ENCODE measurements at regions not wholly inside any gene's neighbourhood (a gene's known extent, or its start where the extent isn't known, plus 50 kb on each side); places are given as distances from the start of the nearest gene placed in this dataset.

DNA sequence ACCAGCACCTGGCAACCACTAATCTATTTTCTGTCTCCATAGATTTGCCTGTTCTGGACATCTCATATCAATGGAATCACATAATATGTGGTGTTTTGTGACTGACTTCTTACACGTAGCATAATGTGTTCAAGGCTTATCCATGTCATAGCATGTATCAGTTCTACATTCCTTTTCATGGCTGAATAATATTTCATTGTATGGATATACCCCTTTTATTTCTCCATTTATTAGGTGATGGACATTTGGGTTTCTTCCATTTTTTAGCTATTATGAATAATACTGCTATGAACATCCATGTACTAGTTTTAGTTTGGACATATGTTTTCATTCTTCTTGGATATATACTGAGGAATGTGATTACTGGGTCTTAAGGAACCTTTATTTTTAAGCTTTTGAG, 78.0 kb upstream of the OLIG2 start:
- H3K9me3 ChIP-seq (ENCODE audit: control insufficient read depth, insufficient read depth, low read depth, low read length): no peaks in the 10 kb centered on the region
- TF ChIP-seq, protein P1, sequence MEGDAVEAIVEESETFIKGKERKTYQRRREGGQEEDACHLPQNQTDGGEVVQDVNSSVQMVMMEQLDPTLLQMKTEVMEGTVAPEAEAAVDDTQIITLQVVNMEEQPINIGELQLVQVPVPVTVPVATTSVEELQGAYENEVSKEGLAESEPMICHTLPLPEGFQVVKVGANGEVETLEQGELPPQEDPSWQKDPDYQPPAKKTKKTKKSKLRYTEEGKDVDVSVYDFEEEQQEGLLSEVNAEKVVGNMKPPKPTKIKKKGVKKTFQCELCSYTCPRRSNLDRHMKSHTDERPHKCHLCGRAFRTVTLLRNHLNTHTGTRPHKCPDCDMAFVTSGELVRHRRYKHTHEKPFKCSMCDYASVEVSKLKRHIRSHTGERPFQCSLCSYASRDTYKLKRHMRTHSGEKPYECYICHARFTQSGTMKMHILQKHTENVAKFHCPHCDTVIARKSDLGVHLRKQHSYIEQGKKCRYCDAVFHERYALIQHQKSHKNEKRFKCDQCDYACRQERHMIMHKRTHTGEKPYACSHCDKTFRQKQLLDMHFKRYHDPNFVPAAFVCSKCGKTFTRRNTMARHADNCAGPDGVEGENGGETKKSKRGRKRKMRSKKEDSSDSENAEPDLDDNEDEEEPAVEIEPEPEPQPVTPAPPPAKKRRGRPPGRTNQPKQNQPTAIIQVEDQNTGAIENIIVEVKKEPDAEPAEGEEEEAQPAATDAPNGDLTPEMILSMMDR (IDR thresholded peaks at IDR 0.05): no peak
- TF ChIP-seq TCF7L2 (IDR thresholded peaks at IDR 0.05; ENCODE audit: low read depth, low read length) (no peak), SIN3A (IDR thresholded peaks at IDR 0.05; ENCODE audit: borderline replicate concordance, insufficient read depth, low read depth, low read length) (no peak), POLR2AphosphoS5 (IDR thresholded peaks at IDR 0.05; ENCODE audit: low read depth, low read length) (no peak)
- TF ChIP-seq, protein P2, sequence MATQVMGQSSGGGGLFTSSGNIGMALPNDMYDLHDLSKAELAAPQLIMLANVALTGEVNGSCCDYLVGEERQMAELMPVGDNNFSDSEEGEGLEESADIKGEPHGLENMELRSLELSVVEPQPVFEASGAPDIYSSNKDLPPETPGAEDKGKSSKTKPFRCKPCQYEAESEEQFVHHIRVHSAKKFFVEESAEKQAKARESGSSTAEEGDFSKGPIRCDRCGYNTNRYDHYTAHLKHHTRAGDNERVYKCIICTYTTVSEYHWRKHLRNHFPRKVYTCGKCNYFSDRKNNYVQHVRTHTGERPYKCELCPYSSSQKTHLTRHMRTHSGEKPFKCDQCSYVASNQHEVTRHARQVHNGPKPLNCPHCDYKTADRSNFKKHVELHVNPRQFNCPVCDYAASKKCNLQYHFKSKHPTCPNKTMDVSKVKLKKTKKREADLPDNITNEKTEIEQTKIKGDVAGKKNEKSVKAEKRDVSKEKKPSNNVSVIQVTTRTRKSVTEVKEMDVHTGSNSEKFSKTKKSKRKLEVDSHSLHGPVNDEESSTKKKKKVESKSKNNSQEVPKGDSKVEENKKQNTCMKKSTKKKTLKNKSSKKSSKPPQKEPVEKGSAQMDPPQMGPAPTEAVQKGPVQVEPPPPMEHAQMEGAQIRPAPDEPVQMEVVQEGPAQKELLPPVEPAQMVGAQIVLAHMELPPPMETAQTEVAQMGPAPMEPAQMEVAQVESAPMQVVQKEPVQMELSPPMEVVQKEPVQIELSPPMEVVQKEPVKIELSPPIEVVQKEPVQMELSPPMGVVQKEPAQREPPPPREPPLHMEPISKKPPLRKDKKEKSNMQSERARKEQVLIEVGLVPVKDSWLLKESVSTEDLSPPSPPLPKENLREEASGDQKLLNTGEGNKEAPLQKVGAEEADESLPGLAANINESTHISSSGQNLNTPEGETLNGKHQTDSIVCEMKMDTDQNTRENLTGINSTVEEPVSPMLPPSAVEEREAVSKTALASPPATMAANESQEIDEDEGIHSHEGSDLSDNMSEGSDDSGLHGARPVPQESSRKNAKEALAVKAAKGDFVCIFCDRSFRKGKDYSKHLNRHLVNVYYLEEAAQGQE (IDR thresholded peaks at IDR 0.05; ENCODE audit: insufficient read depth in 1 of 2, low read depth in 2 of 2, low read length in 1 of 2): no peak
- in situ Hi-C loops (cut with HindIII; ENCODE audit: low pct_unique_long_range_greater_than_20kb, low sequenced_read_pairs): no loop called here
- no peaks in the 10 kb centered on the region for H3K4me1 ChIP-seq (ENCODE audit: control insufficient read depth, insufficient read depth, low read length)
- H3K27ac ChIP-seq (ENCODE audit: low read length): no peak overlapping the region
- H3K27me3 ChIP-seq (ENCODE audit: control insufficient read depth, insufficient read depth, low read length): peaks cover 7% of the 10 kb centered on the region
- ATAC-seq (no peak), DNase-seq (ENCODE audit: low read depth, low spot score) (no peak)
- no TSS peak for BruUV-seq (replicated peaks)
- ChIA-PET POLR2A (no interaction called here), CTCF (no interaction called here)
- no peaks in the 10 kb centered on the region for H3K36me3 ChIP-seq (ENCODE audit: control insufficient read depth, insufficient read depth, low read length)
- no peak overlapping the region for H3K4me3 ChIP-seq (ENCODE audit: low read depth in 2 of 2, low read length in 2 of 2)
- intact Hi-C loops (cut with micrococcal nuclease; ENCODE audit: unreplicated experiment): loop anchor here (10.0 kb wide), 1 partner anchor 177 kb away; no protein-coding TSS in a partner anchor

DNA sequence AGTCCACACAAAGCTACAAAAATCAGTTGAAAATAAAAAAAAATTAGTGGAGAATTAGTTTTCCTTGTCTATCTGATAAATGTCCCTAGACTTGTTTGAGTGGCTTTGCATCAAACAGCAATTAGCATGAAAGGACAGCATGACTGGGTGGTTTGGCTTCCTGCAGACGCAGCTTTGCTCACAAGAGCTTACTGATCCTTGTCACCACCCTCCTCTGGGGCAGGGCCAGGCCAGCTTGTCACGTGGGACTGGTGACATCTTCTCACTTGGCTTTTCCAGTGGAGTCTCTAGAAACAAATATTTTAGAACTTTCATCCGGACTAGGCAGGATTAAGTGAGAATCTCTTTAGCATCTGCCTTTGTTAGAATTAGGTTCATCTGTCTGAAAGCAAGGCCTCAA, 76.0 kb upstream of the OLIG2 start:
- ChIA-PET CTCF (interaction anchor here (0.5 kb wide), 1 partner anchor 495 kb away, joined by 11 read pairs; no protein-coding TSS in a partner anchor), POLR2A (interaction anchor here (0.6 kb wide), 1 partner anchor 113 kb away, joined by 5 read pairs; no protein-coding TSS in a partner anchor)
- in situ Hi-C loops (cut with HindIII; ENCODE audit: low pct_unique_long_range_greater_than_20kb, low sequenced_read_pairs): no loop called here
- H3K4me3 ChIP-seq (ENCODE audit: low read depth in 2 of 2, low read length in 2 of 2): no peak overlapping the region
- H3K27me3 ChIP-seq (ENCODE audit: control insufficient read depth, insufficient read depth, low read length): peaks cover 18% of the 10 kb centered on the region
- H3K4me1 ChIP-seq (ENCODE audit: control insufficient read depth, insufficient read depth, low read length): no peaks in the 10 kb centered on the region
- intact Hi-C loops (cut with micrococcal nuclease; ENCODE audit: unreplicated experiment): loop anchor here (10.0 kb wide), 1 partner anchor 175 kb away; no protein-coding TSS in a partner anchor
- H3K27ac ChIP-seq (ENCODE audit: low read length): no peak overlapping the region
- no peak for DNase-seq (ENCODE audit: low read depth, low spot score)
- no peaks in the 10 kb centered on the region for H3K9me3 ChIP-seq (ENCODE audit: control insufficient read depth, insufficient read depth, low read depth, low read length)
- no TSS peak for BruUV-seq (replicated peaks)
- TF ChIP-seq, protein P2 (IDR thresholded peaks at IDR 0.05; ENCODE audit: insufficient read depth in 1 of 2, low read depth in 2 of 2, low read length in 1 of 2): no peak
- TF ChIP-seq TCF7L2 (IDR thresholded peaks at IDR 0.05; ENCODE audit: low read depth, low read length) (no peak), SIN3A (IDR thresholded peaks at IDR 0.05; ENCODE audit: borderline replicate concordance, insufficient read depth, low read depth, low read length) (no peak), POLR2AphosphoS5 (IDR thresholded peaks at IDR 0.05; ENCODE audit: low read depth, low read length) (no peak)
- TF ChIP-seq, protein P1 (IDR thresholded peaks at IDR 0.05): no peak
- H3K36me3 ChIP-seq (ENCODE audit: control insufficient read depth, insufficient read depth, low read length): no peaks in the 10 kb centered on the region; the same call in 1 of the 2 replicates
- ATAC-seq: no peak

All from Panc1 (cell line).